Loucy (cell line): ENCODE measurements at regions not wholly inside any gene's neighbourhood (a gene's known extent, or its start where the extent isn't known, plus 50 kb on each side); places are given as distances from the start of the nearest gene placed in this dataset.
A peak's percentile ranks its signal among the peaks of the same experiment; 100 is the strongest.

ENCODE experiments used
- CTCF ChIP-seq: fragments of 200-600 bp; sonication (generic); conservative IDR thresholded peaks from 2 replicates; pipeline ENCODE4 v1.5.1; 2014; ENCODE audit warnings: mild to moderate bottlenecking, antibody characterized with exemption, low read length
- EZH2phosphoT487 ChIP-seq: fragments of 200-600 bp; IDR thresholded peaks from 2 replicates; pipeline ENCODE4 v1.6.1; 2018; ENCODE audit warnings: antibody characterized with exemption, mild to moderate bottlenecking, moderate library complexity, borderline replicate concordance

- TF ChIP-seq CTCF = peak; percentile 32
- TF ChIP-seq EZH2phosphoT487 = no peak
Observed at GRCh38 chr4:106691749-106692148, 323.2 kb upstream of the GIMD1 start.
